Esophagus squamous epithelium (tissue), 4 donors: ENCODE measurements at regions not wholly inside any gene's neighbourhood (a gene's known extent, or its start where the extent isn't known, plus 50 kb on each side); places are given as distances from the start of the nearest gene placed in this dataset.

Source experiments
- POLR2A ChIP-seq, 4 donors: fragments of 450-650 bp; IDR thresholded peaks; one replicate each; pipeline ENCODE4 v1.6.1; 2017; ENCODE audit warnings: antibody characterized with exemption in 4 of 4, mild to moderate bottlenecking in 4 of 4, moderate library complexity in 3 of 4
- TF ChIP-seq, protein P1 (sequence below), 6 experiments: fragments of 450-650 bp in 4 of 6; fragments of 200-600 bp in 2 of 6; sonication (generic) in 2 of 6; IDR thresholded peaks; one replicate each; pipeline ENCODE4 v1.5.1; 2016 to 2019; ENCODE audit warnings: antibody characterized with exemption in 6 of 6, mild to moderate bottlenecking in 4 of 6, moderate library complexity in 4 of 6

DNA sequence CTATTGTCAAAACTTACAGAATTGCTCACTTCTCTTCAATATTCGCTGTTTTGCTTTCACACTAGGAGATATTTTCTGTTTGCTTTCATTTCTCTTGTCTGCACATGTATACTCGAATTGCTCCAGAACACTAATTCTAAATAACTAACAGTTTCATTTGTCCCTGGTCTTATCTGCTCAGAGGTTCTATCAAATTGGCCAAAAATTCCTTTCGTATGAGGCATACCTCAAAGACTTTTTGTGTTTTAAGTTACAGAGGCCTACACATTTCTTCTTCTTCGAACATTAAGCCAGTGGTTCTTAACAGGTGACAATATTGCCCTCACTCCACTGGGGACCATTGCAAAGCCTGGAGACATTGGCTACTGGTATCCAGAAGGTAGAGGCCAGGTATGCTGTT, 1314.6 kb downstream of the EFNB2 start:
- TF ChIP-seq, protein P1, sequence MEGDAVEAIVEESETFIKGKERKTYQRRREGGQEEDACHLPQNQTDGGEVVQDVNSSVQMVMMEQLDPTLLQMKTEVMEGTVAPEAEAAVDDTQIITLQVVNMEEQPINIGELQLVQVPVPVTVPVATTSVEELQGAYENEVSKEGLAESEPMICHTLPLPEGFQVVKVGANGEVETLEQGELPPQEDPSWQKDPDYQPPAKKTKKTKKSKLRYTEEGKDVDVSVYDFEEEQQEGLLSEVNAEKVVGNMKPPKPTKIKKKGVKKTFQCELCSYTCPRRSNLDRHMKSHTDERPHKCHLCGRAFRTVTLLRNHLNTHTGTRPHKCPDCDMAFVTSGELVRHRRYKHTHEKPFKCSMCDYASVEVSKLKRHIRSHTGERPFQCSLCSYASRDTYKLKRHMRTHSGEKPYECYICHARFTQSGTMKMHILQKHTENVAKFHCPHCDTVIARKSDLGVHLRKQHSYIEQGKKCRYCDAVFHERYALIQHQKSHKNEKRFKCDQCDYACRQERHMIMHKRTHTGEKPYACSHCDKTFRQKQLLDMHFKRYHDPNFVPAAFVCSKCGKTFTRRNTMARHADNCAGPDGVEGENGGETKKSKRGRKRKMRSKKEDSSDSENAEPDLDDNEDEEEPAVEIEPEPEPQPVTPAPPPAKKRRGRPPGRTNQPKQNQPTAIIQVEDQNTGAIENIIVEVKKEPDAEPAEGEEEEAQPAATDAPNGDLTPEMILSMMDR (IDR thresholded peaks at IDR 0.05): no peak
- TF ChIP-seq POLR2A (IDR thresholded peaks at IDR 0.05): no peak
